H1 (cell line): ENCODE measurements at regions not wholly inside any gene's neighbourhood (a gene's known extent, or its start where the extent isn't known, plus 50 kb on each side); places are given as distances from the start of the nearest gene placed in this dataset.

Experiments
- CTCF ChIA-PET: fragments of 300-600 bp; sonication (Branson Sonifier 250); formaldehyde crosslinking; loops from one replicate; lab custom pipeline; 2021; ENCODE audit not compliant: partially characterized antibody; lab: Charles Lee
- POLR2A ChIA-PET: fragments of 300-600 bp; sonication (Branson Sonifier 250); formaldehyde crosslinking; loops from one replicate; lab custom pipeline; 2021; ENCODE audit warnings: inconsistent platforms; ENCODE audit not compliant: partially characterized antibody; lab: Charles Lee
- DNase-seq, 2 experiments: peaks; one replicate each; pipeline versions ENCODE4 v3.0.0 to v3.0.0-alpha.2; 2010 to 2022; ENCODE audit warnings: low spot score in 2 of 2, low read depth in 1 of 2, mixed read lengths in 1 of 2
- FAIRE-seq: peaks from 2 replicates; lab custom pipeline; 2011; peaks lifted over from hg19 to GRCh38; lab: Jason Lieb, UNC
- H2AFZ ChIP-seq: 2 replicates; pipeline ENCODE4 v1.8.1; 2012; ENCODE audit warnings: low read length, inconsistent platforms
- H2AK5ac ChIP-seq: 2 replicates; pipeline ENCODE4 v1.6.1; 2013; ENCODE audit warnings: low read depth, low read length
- H2BK120ac ChIP-seq: replicated peaks from 2 replicates; pipeline ENCODE3; 2013; ENCODE audit warnings: low read depth, low read length, inconsistent platforms
- H2BK12ac ChIP-seq: 2 replicates; pipeline ENCODE4 v1.6.1; 2013; ENCODE audit warnings: low read depth, low read length
- H2BK15ac ChIP-seq: 2 replicates; pipeline ENCODE4 v1.6.1; 2013; ENCODE audit warnings: low read length
- H2BK20ac ChIP-seq: 2 replicates; pipeline ENCODE4 v1.6.1; 2013; ENCODE audit warnings: low read length
- H2BK5ac ChIP-seq: 2 replicates; pipeline ENCODE4 v1.6.1; 2013; ENCODE audit warnings: low read depth, low read length
- H3K14ac ChIP-seq: 2 replicates; pipeline ENCODE4 v1.6.1; 2013; ENCODE audit warnings: inconsistent platforms; ENCODE audit not compliant: insufficient read length
- H3K18ac ChIP-seq: 2 replicates; pipeline ENCODE4 v1.6.1; 2013; ENCODE audit warnings: low read length; ENCODE audit errors: extremely low read depth
- H3K23ac ChIP-seq: 2 replicates; pipeline ENCODE4 v1.6.1; 2013; ENCODE audit warnings: inconsistent platforms; ENCODE audit not compliant: insufficient read length
- H3K23me2 ChIP-seq: 2 replicates; pipeline ENCODE4 v1.6.1; 2013; ENCODE audit warnings: low read depth, low read length
- H3K27ac ChIP-seq: 2 replicates; pipeline ENCODE4 v1.6.1; 2011; ENCODE audit warnings: low read depth, low read length, inconsistent platforms
- H3K27me3 ChIP-seq, 4 experiments: replicated peaks in 1 of 4; 1 replicate in 1 of 4; 2 replicates in 3 of 4; pipeline versions ENCODE4 v1.6.1 to v1.8.1; 2011 to 2013; ENCODE audit warnings: low read length in 3 of 4, mild to moderate bottlenecking in 3 of 4, inconsistent platforms in 2 of 4, mixed read lengths in 2 of 4, moderate library complexity in 1 of 4; ENCODE audit not compliant: control insufficient read depth in 3 of 4, insufficient read depth in 3 of 4; ENCODE audit errors: extremely low read depth in 1 of 4
- H3K36me3 ChIP-seq, 4 experiments: 2 replicates each; pipeline versions ENCODE4 v1.6.1 to v1.8.1; 2011 to 2013; ENCODE audit warnings: mild to moderate bottlenecking in 4 of 4, low read length in 3 of 4, moderate library complexity in 2 of 4, control low read depth in 1 of 4, inconsistent platforms in 1 of 4; ENCODE audit not compliant: insufficient read depth in 4 of 4, control insufficient read depth in 2 of 4
- H3K4ac ChIP-seq: replicated peaks from 2 replicates; pipeline ENCODE3; 2013; ENCODE audit warnings: low read length, low read depth, mixed read lengths, inconsistent platforms; ENCODE audit not compliant: insufficient read length
- H3K4me1 ChIP-seq, 4 experiments: replicated peaks in 1 of 4; 1 replicate in 1 of 4; 2 replicates in 3 of 4; pipeline versions ENCODE4 v1.6.1 to v1.8.1; 2011 to 2013; ENCODE audit warnings: low read length in 3 of 4, inconsistent platforms in 2 of 4, mixed read lengths in 1 of 4; ENCODE audit not compliant: insufficient read depth in 4 of 4, control insufficient read depth in 3 of 4
- H3K4me2 ChIP-seq, 2 experiments: 2 replicates each; pipeline versions ENCODE4 v1.6.1 to v1.8.1; 2011 to 2013; ENCODE audit warnings: low read depth in 2 of 2, low read length in 2 of 2, control low read depth in 1 of 2, inconsistent platforms in 1 of 2, mild to moderate bottlenecking in 1 of 2; ENCODE audit not compliant: insufficient read depth in 1 of 2
- H3K4me3 ChIP-seq, 4 experiments: fragments of 200-600, 300-600 bp in 1 of 4; sonication (generic), shearing (Covaris generic), sonication (Bioruptor Twin) in 1 of 4; 2 replicates each; pipeline versions ENCODE4 v1.5.1 to v1.8.1; 2011 to 2016; ENCODE audit warnings: low read length in 4 of 4, low read depth in 3 of 4, control low read depth in 2 of 4, inconsistent platforms in 2 of 4, mild to moderate bottlenecking in 2 of 4, mixed read lengths in 1 of 4, moderate library complexity in 1 of 4; ENCODE audit not compliant: insufficient read depth in 2 of 4; ENCODE audit errors: extremely low read depth in 1 of 4
- H3K56ac ChIP-seq: replicated peaks from 2 replicates; pipeline ENCODE3; 2013; ENCODE audit warnings: low read depth, mild to moderate bottlenecking, mixed read lengths, low read length, inconsistent platforms; ENCODE audit not compliant: insufficient read length
- H3K79me1 ChIP-seq: 2 replicates; pipeline ENCODE4 v1.6.1; 2013; ENCODE audit warnings: low read depth, low read length, control low read depth
- H3K79me2 ChIP-seq, 2 experiments: 2 replicates each; pipeline versions ENCODE4 v1.6.1 to v1.8.1; 2012 to 2013; ENCODE audit warnings: low read length in 2 of 2, mild to moderate bottlenecking in 2 of 2, inconsistent platforms in 1 of 2; ENCODE audit not compliant: insufficient read depth in 2 of 2, control insufficient read depth in 1 of 2
- H3K9ac ChIP-seq, 4 experiments: replicated peaks in 1 of 4; 1 replicate in 1 of 4; 2 replicates in 3 of 4; pipeline versions ENCODE4 v1.6.1 to v1.8.1; 2011 to 2013; ENCODE audit warnings: low read depth in 3 of 4, low read length in 3 of 4, control low read depth in 2 of 4, mild to moderate bottlenecking in 2 of 4, moderate library complexity in 2 of 4, inconsistent platforms in 1 of 4; ENCODE audit errors: extremely low read depth in 1 of 4
- H3K9me3 ChIP-seq, 2 experiments: 2 replicates each; pipeline versions ENCODE4 v1.6.1 to v1.8.1; 2012 to 2013; ENCODE audit warnings: mild to moderate bottlenecking in 2 of 2, moderate library complexity in 2 of 2, control low read depth in 1 of 2, inconsistent platforms in 1 of 2, low read depth in 1 of 2, low read length in 1 of 2, mixed read lengths in 1 of 2; ENCODE audit not compliant: insufficient read depth in 2 of 2
- H4K20me1 ChIP-seq, 2 experiments: replicated peaks in 1 of 2; 2 replicates each; pipeline versions ENCODE3 to v1.8.1; 2011 to 2013; ENCODE audit warnings: inconsistent platforms in 2 of 2, low read length in 2 of 2, mild to moderate bottlenecking in 1 of 2; ENCODE audit not compliant: insufficient read depth in 2 of 2, control insufficient read depth in 1 of 2
- H4K5ac ChIP-seq: 2 replicates; pipeline ENCODE4 v1.6.1; 2013; ENCODE audit warnings: low read length, low read depth, mixed read lengths, inconsistent platforms; ENCODE audit not compliant: insufficient read length
- H4K8ac ChIP-seq: 2 replicates; pipeline ENCODE4 v1.8.0; 2013; ENCODE audit warnings: mild to moderate bottlenecking, moderate library complexity, low read length, inconsistent platforms; ENCODE audit not compliant: insufficient read depth; ENCODE audit errors: extremely low read depth
- H4K91ac ChIP-seq: replicated peaks from 2 replicates; pipeline ENCODE3; 2013; ENCODE audit warnings: low read length, mixed read lengths, inconsistent platforms; ENCODE audit not compliant: insufficient read length
- KDM5A ChIP-seq: fragments of 200-600 bp; IDR thresholded peaks from 2 replicates; pipeline ENCODE4 v1.7.1; 2012; ENCODE audit warnings: mild to moderate bottlenecking, low read length, inconsistent platforms, mixed read lengths
- RBBP5 ChIP-seq: IDR thresholded peaks from 2 replicates; pipeline ENCODE4 v1.7.1; 2012; ENCODE audit warnings: low read depth, mild to moderate bottlenecking, inconsistent platforms, low read length, moderate library complexity, borderline replicate concordance
- RNF2 ChIP-seq: fragments of 200-900, 300-1000 bp; sonication (generic); IDR thresholded peaks from 2 replicates; pipeline ENCODE4 v1.7.1; 2016; ENCODE audit warnings: borderline replicate concordance, low read depth, mild to moderate bottlenecking, antibody characterized with exemption, low read length; ENCODE audit not compliant: poor library complexity, severe bottlenecking; ENCODE audit errors: missing control alignments
- SIRT6 ChIP-seq: IDR thresholded peaks from one replicate; pipeline ENCODE4 v1.7.1; 2012; ENCODE audit warnings: low read length, inconsistent platforms
- SP1 ChIP-seq: IDR thresholded peaks from 2 replicates; pipeline ENCODE4 v1.6.1; 2011; ENCODE audit warnings: low read depth, low read length
- TEAD4 ChIP-seq: IDR thresholded peaks from 2 replicates; pipeline ENCODE4 v1.6.1; 2012; ENCODE audit warnings: low read depth, low read length, inconsistent platforms, mixed read lengths

DNA sequence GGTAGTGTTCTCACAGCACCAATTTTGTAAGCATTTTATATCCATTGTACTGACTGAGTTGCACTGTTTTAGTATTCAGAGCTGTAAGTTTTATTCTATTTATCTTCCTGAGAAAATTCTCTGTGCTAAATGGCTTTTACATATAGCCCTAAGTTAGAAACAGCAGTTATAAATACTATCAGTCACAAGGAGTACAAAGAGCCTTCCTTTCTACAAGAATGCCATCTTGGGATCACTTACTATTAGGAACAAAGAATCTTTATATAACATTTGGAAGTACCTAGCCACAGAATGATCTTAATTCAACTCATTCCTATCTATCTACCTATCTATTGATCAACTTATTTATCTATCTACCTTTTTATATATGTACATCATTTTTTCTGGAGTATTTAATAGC is 423.9 kb upstream of the RGS18 start:
- Histone ChIP-seq H3K23ac (no peak overlapping the region), H4K20me1 (no peaks in the 10 kb centered on the region), H3K23me2 (no peaks in the 10 kb centered on the region), H2BK20ac (no peak overlapping the region), H3K4ac (no peak overlapping the region), H2BK15ac (no peak overlapping the region), H2AFZ (no peak overlapping the region), H3K9me3 (no peaks in the 10 kb centered on the region), H4K5ac (no peak overlapping the region), H3K27me3 (no peaks in the 10 kb centered on the region), H4K91ac (no peak overlapping the region), H3K4me1 (no peaks in the 10 kb centered on the region), H3K27ac (no peak overlapping the region), H3K9ac (no peak overlapping the region), H3K79me2 (no peaks in the 10 kb centered on the region), H2AK5ac (no peak overlapping the region), H3K36me3 (no peaks in the 10 kb centered on the region; a peak in 1 of 8 replicates), H2BK12ac (no peak overlapping the region), H2BK5ac (no peak overlapping the region), H3K18ac (no peak overlapping the region), H3K4me2 (no peak overlapping the region), H4K8ac (no peak overlapping the region), H3K4me3 (no peak overlapping the region), H3K14ac (no peak overlapping the region), H3K79me1 (no peaks in the 10 kb centered on the region), H3K56ac (no peak overlapping the region), H2BK120ac (no peak overlapping the region)
- DNase-seq (no peak), FAIRE-seq (no peak)
- CTCF ChIA-PET, result no interaction called here
- POLR2A ChIA-PET, result no interaction called here
- TF ChIP-seq SP1, result no peak
- no peak for TF ChIP-seq SIRT6
- TF ChIP-seq RBBP5, result no peak
- no peak for TF ChIP-seq TEAD4
- no peak for TF ChIP-seq RNF2
- TF ChIP-seq KDM5A, result no peak
